ENCODE measurements at regions not wholly inside any gene's neighbourhood (a gene's known extent, or its start where the extent isn't known, plus 50 kb on each side); places are given as distances from the start of the nearest gene placed in this dataset.

- POLR2A ChIA-PET (ENCODE audit: low non-redundant PET) = no interaction called here
- no peak overlapping the region for H3K4me3 ChIP-seq (ENCODE audit: low read depth, low read length, poor library complexity, severe bottlenecking)
- no peak overlapping the region for H3K27ac ChIP-seq (ENCODE audit: low read depth, low read length, poor library complexity, severe bottlenecking)
- no peaks in the 10 kb centered on the region for H3K9me3 ChIP-seq (ENCODE audit: low read depth, low read length, poor library complexity, severe bottlenecking)
- no peaks in the 10 kb centered on the region for H3K36me3 ChIP-seq (ENCODE audit: insufficient read depth, low read length, poor library complexity, severe bottlenecking)
- BruUV-seq (replicated peaks) = no TSS peak
- intact Hi-C loops (cut with micrococcal nuclease; ENCODE audit: unreplicated experiment) = no loop called here
- TF ChIP-seq EZH2 (IDR thresholded peaks at IDR 0.05; ENCODE audit: borderline replicate concordance, low read depth, low read length, poor library complexity, severe bottlenecking) = no peak
- TF ChIP-seq, protein P1, sequence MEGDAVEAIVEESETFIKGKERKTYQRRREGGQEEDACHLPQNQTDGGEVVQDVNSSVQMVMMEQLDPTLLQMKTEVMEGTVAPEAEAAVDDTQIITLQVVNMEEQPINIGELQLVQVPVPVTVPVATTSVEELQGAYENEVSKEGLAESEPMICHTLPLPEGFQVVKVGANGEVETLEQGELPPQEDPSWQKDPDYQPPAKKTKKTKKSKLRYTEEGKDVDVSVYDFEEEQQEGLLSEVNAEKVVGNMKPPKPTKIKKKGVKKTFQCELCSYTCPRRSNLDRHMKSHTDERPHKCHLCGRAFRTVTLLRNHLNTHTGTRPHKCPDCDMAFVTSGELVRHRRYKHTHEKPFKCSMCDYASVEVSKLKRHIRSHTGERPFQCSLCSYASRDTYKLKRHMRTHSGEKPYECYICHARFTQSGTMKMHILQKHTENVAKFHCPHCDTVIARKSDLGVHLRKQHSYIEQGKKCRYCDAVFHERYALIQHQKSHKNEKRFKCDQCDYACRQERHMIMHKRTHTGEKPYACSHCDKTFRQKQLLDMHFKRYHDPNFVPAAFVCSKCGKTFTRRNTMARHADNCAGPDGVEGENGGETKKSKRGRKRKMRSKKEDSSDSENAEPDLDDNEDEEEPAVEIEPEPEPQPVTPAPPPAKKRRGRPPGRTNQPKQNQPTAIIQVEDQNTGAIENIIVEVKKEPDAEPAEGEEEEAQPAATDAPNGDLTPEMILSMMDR (conservative IDR thresholded peaks at IDR 0.05; ENCODE audit: low read depth, low read length) = no peak
- CTCF ChIA-PET = no interaction called here
- DNase-seq (ENCODE audit: low spot score) = no peak
- H3K27me3 ChIP-seq (replicated peaks; ENCODE audit: insufficient read depth, low read depth, low read length, poor library complexity) = no peaks in the 10 kb centered on the region
- no peaks in the 10 kb centered on the region for H3K4me1 ChIP-seq (ENCODE audit: insufficient read depth, low read length, poor library complexity, severe bottlenecking)
Measured at GRCh38 chr4:131366714-131367113, 1782.4 kb upstream of the PCDH10 start.

- intact Hi-C loops (cut with micrococcal nuclease; ENCODE audit: unreplicated experiment) = no loop called here
- POLR2A ChIA-PET (ENCODE audit: low non-redundant PET) = no interaction called here
Measured at GRCh38 chr4:131367441-131367840, 1781.7 kb upstream of the PCDH10 start.

GRCh38 chr4:131370846-131371245 lies 1778.2 kb upstream of the PCDH10 start:
- no peaks in the 10 kb centered on the region for H3K27me3 ChIP-seq (replicated peaks; ENCODE audit: insufficient read depth, low read depth, low read length, poor library complexity)
- BruUV-seq (replicated peaks) = no TSS peak
- CTCF ChIA-PET = no interaction called here
- no peak overlapping the region for H3K4me3 ChIP-seq (ENCODE audit: low read depth, low read length, poor library complexity, severe bottlenecking)
- no peaks in the 10 kb centered on the region for H3K36me3 ChIP-seq (ENCODE audit: insufficient read depth, low read length, poor library complexity, severe bottlenecking)
- DNase-seq (ENCODE audit: low spot score) = peak; percentile 0
- intact Hi-C loops (cut with micrococcal nuclease; ENCODE audit: unreplicated experiment) = no loop called here
- H3K9me3 ChIP-seq (ENCODE audit: low read depth, low read length, poor library complexity, severe bottlenecking) = no peaks in the 10 kb centered on the region
- TF ChIP-seq EZH2 (IDR thresholded peaks at IDR 0.05; ENCODE audit: borderline replicate concordance, low read depth, low read length, poor library complexity, severe bottlenecking) = no peak
- TF ChIP-seq, protein P1 (conservative IDR thresholded peaks at IDR 0.05; ENCODE audit: low read depth, low read length) = no peak
- H3K27ac ChIP-seq (ENCODE audit: low read depth, low read length, poor library complexity, severe bottlenecking) = no peak overlapping the region
- no peaks in the 10 kb centered on the region for H3K4me1 ChIP-seq (ENCODE audit: insufficient read depth, low read length, poor library complexity, severe bottlenecking)
- POLR2A ChIA-PET (ENCODE audit: low non-redundant PET) = no interaction called here

More at GRCh38 chr4:131367441-131367840, 1781.7 kb upstream of the PCDH10 start:
- Histone ChIP-seq H3K27ac (ENCODE audit: low read depth, low read length, poor library complexity, severe bottlenecking) (no peak overlapping the region), H3K9me3 (ENCODE audit: low read depth, low read length, poor library complexity, severe bottlenecking) (no peaks in the 10 kb centered on the region), H3K27me3 (replicated peaks; ENCODE audit: insufficient read depth, low read depth, low read length, poor library complexity) (no peaks in the 10 kb centered on the region), H3K4me1 (ENCODE audit: insufficient read depth, low read length, poor library complexity, severe bottlenecking) (no peaks in the 10 kb centered on the region), H3K36me3 (ENCODE audit: insufficient read depth, low read length, poor library complexity, severe bottlenecking) (no peaks in the 10 kb centered on the region), H3K4me3 (ENCODE audit: low read depth, low read length, poor library complexity, severe bottlenecking) (no peak overlapping the region)
- CTCF ChIA-PET = no interaction called here
- BruUV-seq (replicated peaks) = no TSS peak
- DNase-seq (ENCODE audit: low spot score) = no peak
- no peak for TF ChIP-seq EZH2 (IDR thresholded peaks at IDR 0.05; ENCODE audit: borderline replicate concordance, low read depth, low read length, poor library complexity, severe bottlenecking)
- TF ChIP-seq, protein P1 (conservative IDR thresholded peaks at IDR 0.05; ENCODE audit: low read depth, low read length) = no peak

All from A673 (cell line).